OCI-LY3 (cell line): ENCODE measurements at regions not wholly inside any gene's neighbourhood (a gene's known extent, or its start where the extent isn't known, plus 50 kb on each side); places are given as distances from the start of the nearest gene placed in this dataset.

Source experiments
- H2AFZ ChIP-seq: fragments of 200-600, 300-600 bp; shearing (Covaris generic); 2 replicates; pipeline ENCODE4 v1.6.0; 2014; ENCODE audit warnings: antibody characterized with exemption, low read depth, low read length
- H3K27ac ChIP-seq: fragments of 200-600, 300-600 bp; sonication (generic); 2 replicates; pipeline ENCODE4 v1.5.1; 2014; ENCODE audit warnings: mild to moderate bottlenecking, low read length, moderate library complexity, mixed read lengths
- H3K27me3 ChIP-seq: fragments of 200-600, 300-600 bp; sonication (generic); 2 replicates; pipeline ENCODE4 v1.6.1; 2014; ENCODE audit warnings: low read depth, low read length, mixed read lengths
- H3K36me3 ChIP-seq: fragments of 200-600, 300-600 bp; sonication (generic); replicated peaks from 2 replicates; pipeline ENCODE3; 2014; ENCODE audit warnings: low read depth, low read length, mixed read lengths
- H3K4me1 ChIP-seq: fragments of 300-600, 200-600 bp; sonication (generic); 2 replicates; pipeline ENCODE4 v1.6.1; 2014; ENCODE audit warnings: low read length, mixed read lengths
- H3K4me2 ChIP-seq: fragments of 200-600, 300-600 bp; sonication (generic); 2 replicates; pipeline ENCODE4 v1.6.1; 2014; ENCODE audit warnings: low read length, mixed read lengths
- H3K4me3 ChIP-seq: fragments of 300-600, 200-600 bp; sonication (generic); 2 replicates; pipeline ENCODE4 v1.5.1; 2014; ENCODE audit warnings: antibody characterized with exemption, mild to moderate bottlenecking, low read length, moderate library complexity
- H3K79me2 ChIP-seq: fragments of 300-600, 200-600 bp; shearing (Covaris generic); 2 replicates; pipeline ENCODE4 v1.6.1; 2014; ENCODE audit warnings: mild to moderate bottlenecking, low read length, mixed read lengths
- H3K9ac ChIP-seq: fragments of 300-600, 200-600 bp; shearing (Covaris generic); 2 replicates; pipeline ENCODE4 v1.6.0; 2014; ENCODE audit warnings: mild to moderate bottlenecking, low read length, moderate library complexity
- H3K9me3 ChIP-seq: fragments of 200-600, 300-600 bp; shearing (Covaris generic); 2 replicates; pipeline ENCODE4 v1.6.1; 2014; ENCODE audit warnings: low read length, mixed read lengths; ENCODE audit not compliant: insufficient read depth
- H4K20me1 ChIP-seq: fragments of 200-600, 300-600 bp; sonication (generic); 2 replicates; pipeline ENCODE4 v1.6.1; 2016; ENCODE audit warnings: low read length, mixed read lengths; ENCODE audit not compliant: insufficient read depth
- EZH2phosphoT487 ChIP-seq: fragments of 200-600 bp; shearing (Covaris generic); IDR thresholded peaks from 2 replicates; pipeline ENCODE4 v1.6.1; 2018; ENCODE audit warnings: antibody characterized with exemption, mixed run types, low read depth
- TF ChIP-seq, protein P1 (sequence below): fragments of 200-600, 300-600 bp; sonication (generic); IDR thresholded peaks from 2 replicates; pipeline ENCODE4 v1.5.1; 2014; ENCODE audit warnings: antibody characterized with exemption, low read length, low read depth

DNA sequence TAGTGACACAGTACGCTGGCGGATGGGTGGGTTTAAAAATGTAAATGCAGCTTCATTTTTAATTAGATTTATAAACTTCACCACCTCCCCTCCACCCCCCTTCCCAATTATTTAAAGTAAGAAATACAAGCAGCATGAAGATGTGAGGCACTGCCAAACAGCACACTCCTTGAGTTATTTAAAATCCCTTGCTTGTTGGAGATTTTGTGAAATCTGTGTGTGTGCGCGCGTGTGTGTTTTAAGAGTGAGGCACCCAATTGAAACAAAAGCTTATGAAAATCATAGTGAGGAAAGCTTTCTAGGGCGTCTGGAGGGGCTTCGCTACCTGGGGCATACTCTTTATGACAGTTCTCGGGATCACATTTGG, 219.6 kb upstream of the IRX3 start:
- H4K20me1 ChIP-seq = no peaks in the 10 kb centered on the region
- H3K4me3 ChIP-seq = no peak overlapping the region
- H3K36me3 ChIP-seq = no peaks in the 10 kb centered on the region
- H3K9ac ChIP-seq = no peak overlapping the region
- no peak for TF ChIP-seq EZH2phosphoT487
- TF ChIP-seq, protein P1, sequence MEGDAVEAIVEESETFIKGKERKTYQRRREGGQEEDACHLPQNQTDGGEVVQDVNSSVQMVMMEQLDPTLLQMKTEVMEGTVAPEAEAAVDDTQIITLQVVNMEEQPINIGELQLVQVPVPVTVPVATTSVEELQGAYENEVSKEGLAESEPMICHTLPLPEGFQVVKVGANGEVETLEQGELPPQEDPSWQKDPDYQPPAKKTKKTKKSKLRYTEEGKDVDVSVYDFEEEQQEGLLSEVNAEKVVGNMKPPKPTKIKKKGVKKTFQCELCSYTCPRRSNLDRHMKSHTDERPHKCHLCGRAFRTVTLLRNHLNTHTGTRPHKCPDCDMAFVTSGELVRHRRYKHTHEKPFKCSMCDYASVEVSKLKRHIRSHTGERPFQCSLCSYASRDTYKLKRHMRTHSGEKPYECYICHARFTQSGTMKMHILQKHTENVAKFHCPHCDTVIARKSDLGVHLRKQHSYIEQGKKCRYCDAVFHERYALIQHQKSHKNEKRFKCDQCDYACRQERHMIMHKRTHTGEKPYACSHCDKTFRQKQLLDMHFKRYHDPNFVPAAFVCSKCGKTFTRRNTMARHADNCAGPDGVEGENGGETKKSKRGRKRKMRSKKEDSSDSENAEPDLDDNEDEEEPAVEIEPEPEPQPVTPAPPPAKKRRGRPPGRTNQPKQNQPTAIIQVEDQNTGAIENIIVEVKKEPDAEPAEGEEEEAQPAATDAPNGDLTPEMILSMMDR = no peak
- H3K79me2 ChIP-seq = no peaks in the 10 kb centered on the region
- no peak overlapping the region for H2AFZ ChIP-seq
- H3K4me2 ChIP-seq = no peak overlapping the region
- H3K4me1 ChIP-seq = no peaks in the 10 kb centered on the region
- no peak overlapping the region for H3K27ac ChIP-seq
- H3K27me3 ChIP-seq = peaks cover 3% of the 10 kb centered on the region; the same call in 1 of the 2 replicates
- no peaks in the 10 kb centered on the region for H3K9me3 ChIP-seq

- no peaks in the 10 kb centered on the region for H3K79me2 ChIP-seq
- no peaks in the 10 kb centered on the region for H4K20me1 ChIP-seq
- no peaks in the 10 kb centered on the region for H3K4me1 ChIP-seq
- H2AFZ ChIP-seq = no peak overlapping the region
- H3K27me3 ChIP-seq = peaks cover 3% of the 10 kb centered on the region; the same call in 1 of the 2 replicates
- no peak overlapping the region for H3K4me3 ChIP-seq
- H3K27ac ChIP-seq = no peak overlapping the region
- H3K9ac ChIP-seq = no peak overlapping the region
- no peaks in the 10 kb centered on the region for H3K9me3 ChIP-seq
- H3K4me2 ChIP-seq = no peak overlapping the region
- no peaks in the 10 kb centered on the region for H3K36me3 ChIP-seq
- TF ChIP-seq EZH2phosphoT487 = no peak
- TF ChIP-seq, protein P1 = no peak
Measured at GRCh38 chr16:54505549-54506213, 219.1 kb upstream of the IRX3 start.

DNA sequence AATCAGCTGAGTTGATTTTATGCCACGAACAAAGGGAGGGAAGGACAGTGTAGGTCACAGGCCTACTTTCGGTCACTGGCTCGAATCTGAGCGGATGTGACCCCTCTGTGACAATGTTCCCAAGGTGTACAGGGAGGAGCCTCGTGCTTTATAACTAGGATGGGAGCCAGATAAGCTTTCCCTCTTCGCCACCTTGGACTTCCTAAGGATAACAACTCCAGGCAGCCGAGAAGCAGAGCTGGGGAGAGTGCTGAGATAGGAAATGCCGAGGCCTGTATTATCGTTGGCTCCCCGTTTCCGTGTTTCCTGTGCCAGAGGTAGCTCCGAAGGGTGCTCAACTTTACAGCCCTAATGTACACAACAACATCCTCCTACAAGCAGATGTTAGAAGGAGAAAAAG, 217.8 kb upstream of the IRX3 start:
- H3K27me3 ChIP-seq = peaks cover 3% of the 10 kb centered on the region; the same call in 1 of the 2 replicates
- no peak overlapping the region for H3K4me2 ChIP-seq
- no peak for TF ChIP-seq EZH2phosphoT487
- TF ChIP-seq, protein P1 = no peak
- no peak overlapping the region for H2AFZ ChIP-seq
- H3K36me3 ChIP-seq = no peaks in the 10 kb centered on the region
- H3K9ac ChIP-seq = no peak overlapping the region
- no peak overlapping the region for H3K27ac ChIP-seq
- no peaks in the 10 kb centered on the region for H3K79me2 ChIP-seq
- no peaks in the 10 kb centered on the region for H4K20me1 ChIP-seq
- H3K9me3 ChIP-seq = no peaks in the 10 kb centered on the region
- no peak overlapping the region for H3K4me3 ChIP-seq
- H3K4me1 ChIP-seq = no peaks in the 10 kb centered on the region

DNA sequence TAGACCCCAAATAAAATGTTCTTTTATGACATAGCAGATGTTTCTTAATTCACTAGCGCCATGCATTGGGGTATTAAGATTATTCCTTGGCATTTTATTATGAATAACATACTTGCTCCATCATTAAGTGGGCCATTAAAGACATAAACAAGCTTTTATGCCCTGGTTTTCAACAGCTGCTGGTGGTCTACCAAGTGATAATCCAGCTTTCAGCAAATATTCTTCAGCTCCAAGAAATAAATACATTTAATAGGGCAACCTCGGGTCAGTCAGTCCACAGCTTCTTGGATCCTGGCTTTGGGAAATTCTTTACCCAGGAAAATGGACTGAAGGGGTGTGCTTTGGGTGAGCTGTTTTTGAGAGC, 217.3 kb upstream of the IRX3 start:
- peaks cover 3% of the 10 kb centered on the region; the same call in 1 of the 2 replicates for H3K27me3 ChIP-seq
- no peak overlapping the region for H3K27ac ChIP-seq
- no peak overlapping the region for H3K4me2 ChIP-seq
- no peaks in the 10 kb centered on the region for H3K4me1 ChIP-seq
- H3K4me3 ChIP-seq = no peak overlapping the region
- no peaks in the 10 kb centered on the region for H3K9me3 ChIP-seq
- H3K9ac ChIP-seq = no peak overlapping the region
- H3K79me2 ChIP-seq = no peaks in the 10 kb centered on the region
- H2AFZ ChIP-seq = no peak overlapping the region
- no peaks in the 10 kb centered on the region for H3K36me3 ChIP-seq
- no peaks in the 10 kb centered on the region for H4K20me1 ChIP-seq
- TF ChIP-seq EZH2phosphoT487 = no peak
- TF ChIP-seq, protein P1 = no peak
